Naive thymus-derived CD4-positive, alpha-beta T cell (primary cell): ENCODE measurements at regions not wholly inside any gene's neighbourhood (a gene's known extent, or its start where the extent isn't known, plus 50 kb on each side); places are given as distances from the start of the nearest gene placed in this dataset.
"Not testable (repeated sequence)": the region's sequence is repeated elsewhere in the genome, so short reads cannot be mapped to it uniquely, and the experiment has no call there.

Experiments
- ATAC-seq: fragments of 150-1000 bp; cut with Tn5 transposase; 2 replicates; pipeline ENCODE4 v1.10.0; 2021; ENCODE audit warnings: mild to moderate bottlenecking, moderate library complexity
- CTCF ChIA-PET: fragments of 350-600 bp; sonication (Branson Sonifier 250); formaldehyde crosslinking; loops from one replicate; lab custom pipeline; 2021; ENCODE audit warnings: antibody characterized with exemption; lab: Charles Lee
- POLR2A ChIA-PET: fragments of 350-600 bp; sonication (Branson Sonifier 250); formaldehyde crosslinking; loops from one replicate; lab custom pipeline; 2021; ENCODE audit warnings: antibody characterized with exemption, inconsistent platforms; lab: Charles Lee
- DNase-seq, 9 donors: peaks; one replicate each; pipeline versions ENCODE4 v3.0.0 to v3.0.0-alpha.2; 2020 to 2022; ENCODE audit warnings: mixed read lengths in 1 of 9
- H3K27ac ChIP-seq: one replicate; pipeline ENCODE4 v1.7.0; 2013; ENCODE audit warnings: mild to moderate bottlenecking, low read depth, low read length, moderate library complexity
- H3K27me3 ChIP-seq, 2 donors: one replicate each; pipeline ENCODE4 v1.7.0; 2013; ENCODE audit warnings: low read length in 2 of 2, mild to moderate bottlenecking in 2 of 2, moderate library complexity in 2 of 2; ENCODE audit not compliant: control insufficient read depth in 2 of 2, insufficient read depth in 2 of 2
- H3K36me3 ChIP-seq, 3 experiments: 1 replicate in 2 of 3; 2 replicates in 1 of 3; pipeline ENCODE4 v1.7.0; 2013; ENCODE audit warnings: low read length in 3 of 3, mild to moderate bottlenecking in 3 of 3, moderate library complexity in 1 of 3; ENCODE audit not compliant: insufficient read depth in 3 of 3, control insufficient read depth in 2 of 3
- H3K4me1 ChIP-seq, 2 donors: one replicate each; pipeline ENCODE4 v1.7.0; 2013; ENCODE audit warnings: low read length in 2 of 2, mild to moderate bottlenecking in 2 of 2, moderate library complexity in 1 of 2; ENCODE audit not compliant: control insufficient read depth in 2 of 2, insufficient read depth in 2 of 2
- H3K4me3 ChIP-seq: 2 replicates; pipeline ENCODE4 v1.7.0; 2013; ENCODE audit warnings: mild to moderate bottlenecking, low read length
- H3K9me3 ChIP-seq, 3 experiments: 1 replicate in 2 of 3; 2 replicates in 1 of 3; pipeline ENCODE4 v1.7.0; 2013; ENCODE audit warnings: low read length in 3 of 3; ENCODE audit not compliant: control insufficient read depth in 2 of 3
- H3K27ac Mint-ChIP-seq, 9 donors: one replicate each; pipeline ENCODE4 v1.8.0; 2020 to 2022; ENCODE audit warnings: mixed read lengths in 9 of 9, mild to moderate bottlenecking in 8 of 9, moderate library complexity in 5 of 9, inconsistent platforms in 2 of 9
- H3K27me3 Mint-ChIP-seq, 5 donors: one replicate each; pipeline ENCODE4 v1.8.0; 2021 to 2022; ENCODE audit warnings: mixed read lengths in 5 of 5, mild to moderate bottlenecking in 1 of 5
- H3K36me3 Mint-ChIP-seq, 5 donors: one replicate each; pipeline ENCODE4 v1.8.0; 2020 to 2022; ENCODE audit warnings: mixed read lengths in 5 of 5, mild to moderate bottlenecking in 3 of 5, inconsistent platforms in 1 of 5
- H3K4me1 Mint-ChIP-seq, 7 donors: one replicate each; pipeline ENCODE4 v1.8.0; 2020 to 2022; ENCODE audit warnings: mixed read lengths in 7 of 7, mild to moderate bottlenecking in 3 of 7, inconsistent platforms in 1 of 7
- H3K4me3 Mint-ChIP-seq, 10 donors: one replicate each; pipeline ENCODE4 v1.8.0; 2020 to 2022; ENCODE audit warnings: mild to moderate bottlenecking in 10 of 10, mixed read lengths in 10 of 10, moderate library complexity in 6 of 10, inconsistent platforms in 2 of 10
- H3K9me3 Mint-ChIP-seq, 11 donors: one replicate each; pipeline ENCODE4 v1.8.0; 2020 to 2022; ENCODE audit warnings: mixed read lengths in 11 of 11, mild to moderate bottlenecking in 4 of 11, inconsistent platforms in 1 of 11, moderate library complexity in 1 of 11
- intact Hi-C, 2 donors: fragments of 100-400 bp; cut with micrococcal nuclease; formaldehyde crosslinking; loops; one replicate each; pipeline ENCODE4 v1.15.1; 2023

DNA sequence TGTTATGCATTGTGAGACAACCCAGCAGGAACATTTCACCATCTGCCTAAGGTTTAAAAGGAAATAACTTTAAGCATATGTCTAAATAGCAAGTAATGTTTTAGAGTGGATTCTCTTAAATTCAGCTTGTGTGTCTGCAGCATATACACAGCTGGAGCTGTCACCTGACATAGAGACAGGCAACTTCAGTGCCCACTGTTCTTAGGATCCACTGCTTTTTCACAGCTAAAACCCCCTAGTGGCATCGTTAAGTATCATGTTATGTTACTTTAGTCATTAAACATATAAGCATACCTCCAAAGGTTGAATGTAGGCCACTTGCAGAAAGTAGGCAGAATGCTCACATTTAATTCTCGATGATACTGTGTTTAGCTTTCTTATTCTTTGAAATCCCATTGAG is 2169.0 kb upstream of the DEFB115 start:
- peaks cover 7 to 47% (median 25%) of the 10 kb centered on the region in 11 donors for H3K9me3 Mint-ChIP-seq
- DNase-seq, CTCF ChIA-PET, H3K4me1 Mint-ChIP-seq, H3K27me3 Mint-ChIP-seq, POLR2A ChIA-PET, H3K4me3 Mint-ChIP-seq, H3K27ac Mint-ChIP-seq, ATAC-seq, H3K36me3 Mint-ChIP-seq, H3K9me3 ChIP-seq, H3K4me3 ChIP-seq, H3K27ac ChIP-seq, H3K27me3 ChIP-seq, intact Hi-C loops, H3K36me3 ChIP-seq, H3K4me1 ChIP-seq: not testable (repeated sequence)

DNA sequence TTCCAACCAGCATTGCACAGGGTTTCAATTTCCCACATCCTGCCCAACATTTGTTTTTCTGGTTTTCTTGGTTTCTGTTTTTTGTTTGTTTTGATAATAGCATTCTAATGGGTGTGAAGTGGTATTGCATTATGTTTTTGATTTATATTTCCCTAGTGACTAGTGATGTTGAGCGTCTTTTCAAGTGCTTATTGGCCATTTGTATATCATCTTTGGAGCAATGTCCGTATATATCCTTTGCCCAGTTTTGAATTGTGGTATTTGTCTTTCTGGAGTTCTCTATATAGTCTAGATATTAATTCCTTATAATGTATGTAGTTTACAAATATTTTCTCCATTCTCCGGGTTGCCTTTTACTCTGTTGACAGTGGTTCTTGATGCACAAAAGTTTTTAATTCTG is 2168.1 kb upstream of the DEFB115 start:
- DNase-seq, intact Hi-C loops, ATAC-seq, POLR2A ChIA-PET, H3K36me3 ChIP-seq, H3K9me3 ChIP-seq, H3K27me3 ChIP-seq, H3K36me3 Mint-ChIP-seq, CTCF ChIA-PET, H3K4me1 ChIP-seq, H3K4me3 Mint-ChIP-seq, H3K4me1 Mint-ChIP-seq, H3K27ac ChIP-seq, H3K27me3 Mint-ChIP-seq, H3K27ac Mint-ChIP-seq, H3K4me3 ChIP-seq: not testable (repeated sequence)
- peaks cover 5 to 39% (median 22%) of the 10 kb centered on the region in 11 donors for H3K9me3 Mint-ChIP-seq

- H3K27ac ChIP-seq, H3K4me1 Mint-ChIP-seq, H3K4me1 ChIP-seq, POLR2A ChIA-PET, H3K36me3 Mint-ChIP-seq, ATAC-seq, H3K9me3 ChIP-seq, H3K4me3 ChIP-seq, intact Hi-C loops, H3K4me3 Mint-ChIP-seq, H3K27me3 ChIP-seq, H3K27ac Mint-ChIP-seq, CTCF ChIA-PET, DNase-seq, H3K27me3 Mint-ChIP-seq, H3K36me3 ChIP-seq: not testable (repeated sequence)
- peaks cover 3 to 32% (median 12%) of the 10 kb centered on the region in 11 donors for H3K9me3 Mint-ChIP-seq
These were observed 2163.5 kb upstream of the DEFB115 start for GRCh38 chr20:29093958-29094357.

DNA sequence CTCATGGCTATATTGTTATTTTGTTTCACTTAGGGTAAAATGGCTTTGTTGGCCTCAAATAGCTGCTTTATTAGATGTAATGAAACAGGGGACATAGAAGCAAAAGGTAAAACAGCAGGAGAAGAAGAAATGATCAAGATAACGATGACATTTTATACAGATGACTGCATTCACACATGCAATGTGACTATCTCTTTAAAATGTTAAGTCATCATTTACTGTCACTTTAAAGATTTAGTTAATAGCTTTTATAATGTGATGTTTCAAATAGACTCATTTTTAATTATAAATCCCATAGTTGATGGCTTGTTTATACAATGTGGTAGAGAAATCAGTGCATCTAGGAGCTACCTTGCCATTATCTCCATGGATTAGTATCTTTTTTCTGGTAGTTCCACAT is 2160.8 kb upstream of the DEFB115 start:
- H3K9me3 ChIP-seq, H3K27me3 ChIP-seq, H3K36me3 Mint-ChIP-seq, H3K4me3 Mint-ChIP-seq, H3K36me3 ChIP-seq, ATAC-seq, H3K27ac Mint-ChIP-seq, CTCF ChIA-PET, intact Hi-C loops, H3K4me3 ChIP-seq, H3K4me1 ChIP-seq, POLR2A ChIA-PET, H3K4me1 Mint-ChIP-seq, DNase-seq, H3K27ac ChIP-seq, H3K27me3 Mint-ChIP-seq: not testable (repeated sequence)
- peaks cover 0 to 20% (median 2%) of the 10 kb centered on the region in 11 donors for H3K9me3 Mint-ChIP-seq

DNA sequence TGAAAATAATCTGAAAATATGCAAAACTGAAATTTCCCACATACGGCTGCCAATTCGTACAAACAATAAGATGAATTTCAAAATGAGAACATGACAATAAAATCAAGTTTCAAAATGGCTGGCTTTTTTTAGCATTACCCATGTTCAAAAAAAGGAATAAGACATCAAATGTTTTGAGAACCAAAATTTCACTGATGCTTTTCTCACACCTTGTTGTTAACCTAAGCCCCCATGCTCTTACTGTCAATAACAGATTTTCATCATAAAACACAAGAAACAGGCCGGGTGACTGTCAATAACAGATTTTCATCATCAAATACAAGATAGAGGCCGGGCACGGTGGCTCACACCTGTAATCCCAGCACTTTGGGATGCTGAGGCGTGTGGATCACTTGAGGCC is 2149.6 kb upstream of the DEFB115 start:
- H3K27ac ChIP-seq, H3K4me3 ChIP-seq, H3K36me3 Mint-ChIP-seq, H3K27me3 ChIP-seq, H3K4me1 Mint-ChIP-seq, H3K9me3 ChIP-seq, DNase-seq, H3K27me3 Mint-ChIP-seq, H3K4me3 Mint-ChIP-seq, H3K27ac Mint-ChIP-seq, POLR2A ChIA-PET, intact Hi-C loops, CTCF ChIA-PET, ATAC-seq, H3K4me1 ChIP-seq, H3K36me3 ChIP-seq: not testable (repeated sequence)
- H3K9me3 Mint-ChIP-seq, result peaks cover 4 to 50% (median 16%) of the 10 kb centered on the region in 11 donors

DNA sequence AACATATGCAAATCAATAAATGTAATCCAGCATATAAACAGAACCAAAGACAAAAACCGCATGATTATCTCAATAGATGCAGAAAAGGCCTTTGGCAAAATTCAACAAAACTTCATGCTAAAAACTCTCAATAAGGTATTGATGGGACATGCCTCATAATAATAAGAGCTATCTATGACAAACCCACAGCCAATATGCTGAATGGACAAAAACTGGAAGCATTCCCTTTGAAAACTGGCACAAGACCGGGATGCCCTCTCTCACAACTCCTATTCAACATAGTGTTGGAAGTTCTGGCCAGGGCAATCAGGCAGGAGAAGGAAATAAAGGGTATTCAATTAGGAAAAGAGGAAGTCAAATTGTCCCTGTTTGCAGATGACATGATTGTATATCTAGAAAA is 2148.1 kb upstream of the DEFB115 start:
- H3K9me3 ChIP-seq, H3K4me1 ChIP-seq, H3K27ac Mint-ChIP-seq, H3K4me1 Mint-ChIP-seq, H3K4me3 ChIP-seq, H3K36me3 ChIP-seq, H3K27ac ChIP-seq, ATAC-seq, H3K36me3 Mint-ChIP-seq, intact Hi-C loops, H3K27me3 ChIP-seq, DNase-seq, POLR2A ChIA-PET, CTCF ChIA-PET, H3K27me3 Mint-ChIP-seq, H3K4me3 Mint-ChIP-seq: not testable (repeated sequence)
- H3K9me3 Mint-ChIP-seq, result peaks cover 9 to 52% (median 14%) of the 10 kb centered on the region in 11 donors

- H3K4me1 ChIP-seq, H3K9me3 ChIP-seq, H3K27ac Mint-ChIP-seq, H3K36me3 Mint-ChIP-seq, POLR2A ChIA-PET, H3K27me3 Mint-ChIP-seq, H3K27me3 ChIP-seq, H3K4me3 ChIP-seq, H3K27ac ChIP-seq, DNase-seq, H3K36me3 ChIP-seq, H3K4me1 Mint-ChIP-seq, ATAC-seq, H3K4me3 Mint-ChIP-seq, intact Hi-C loops, CTCF ChIA-PET: not testable (repeated sequence)
- peaks cover 8 to 69% (median 25%) of the 10 kb centered on the region in 11 donors for H3K9me3 Mint-ChIP-seq
These were observed 2142.4 kb upstream of the DEFB115 start for GRCh38 chr20:29115097-29115496.
